GM12875 (cell line): ENCODE measurements at regions not wholly inside any gene's neighbourhood (a gene's known extent, or its start where the extent isn't known, plus 50 kb on each side); places are given as distances from the start of the nearest gene placed in this dataset.
"Not testable (repeated sequence)": the region's sequence is repeated elsewhere in the genome, so short reads cannot be mapped to it uniquely, and the experiment has no call there.

Experiments used
- H3K4me3 ChIP-seq: one replicate; pipeline ENCODE4 v1.5.1; 2011; ENCODE audit warnings: low read depth, low read length, control low read depth
- TF ChIP-seq, protein P1 (sequence below): IDR thresholded peaks from 2 replicates; pipeline ENCODE4 v1.5.1; 2011; ENCODE audit warnings: low read depth, mild to moderate bottlenecking, control low read depth, inconsistent platforms, low read length, moderate library complexity, borderline replicate concordance; ENCODE audit not compliant: insufficient read depth

DNA sequence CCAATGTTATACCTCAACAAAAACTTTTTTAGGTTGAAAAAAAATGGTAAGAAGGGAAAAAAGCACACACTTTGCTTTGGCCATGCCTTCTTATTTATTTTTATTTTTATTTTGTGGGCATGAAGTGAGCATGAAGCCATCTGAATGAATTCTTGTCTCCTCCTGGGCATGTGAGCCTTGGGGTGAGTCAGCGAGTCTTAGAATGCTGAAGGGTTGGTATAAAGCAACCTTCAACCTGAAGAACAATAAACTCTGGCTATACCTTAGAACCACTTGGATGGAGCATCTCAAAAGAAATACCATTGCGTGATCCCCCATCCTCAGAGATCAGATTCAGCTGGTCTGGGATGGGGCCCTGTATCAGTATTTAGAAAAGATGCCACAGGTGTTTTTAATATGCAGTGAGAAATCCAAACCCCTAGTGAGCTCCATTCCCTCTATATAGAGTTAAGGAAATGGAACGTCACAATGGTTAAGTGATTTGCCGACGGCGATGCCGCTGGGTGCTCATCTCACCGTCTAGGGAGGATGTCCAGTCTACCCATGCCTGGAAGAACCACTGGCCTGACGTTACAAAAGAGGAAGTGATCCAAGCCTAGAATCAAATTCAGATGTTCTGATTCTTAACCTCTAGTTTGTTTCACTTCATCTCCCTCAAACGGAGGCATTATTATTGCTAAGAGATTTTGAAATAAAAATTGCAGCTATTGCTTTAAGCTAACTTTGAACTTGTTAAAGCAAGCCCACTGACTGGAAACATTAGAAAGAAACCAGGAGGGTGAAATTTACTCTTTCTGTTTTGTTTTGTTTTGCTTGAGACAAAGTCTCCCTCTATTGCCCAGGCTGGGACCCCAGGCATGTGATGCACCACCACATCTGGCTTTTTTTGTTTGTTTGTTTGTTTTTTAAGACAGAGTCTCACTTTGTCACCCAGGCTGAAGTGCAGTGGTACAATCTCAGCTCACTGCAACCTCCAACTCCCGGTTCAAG is 67.1 kb downstream of the EDN1 start:
- TF ChIP-seq, protein P1, sequence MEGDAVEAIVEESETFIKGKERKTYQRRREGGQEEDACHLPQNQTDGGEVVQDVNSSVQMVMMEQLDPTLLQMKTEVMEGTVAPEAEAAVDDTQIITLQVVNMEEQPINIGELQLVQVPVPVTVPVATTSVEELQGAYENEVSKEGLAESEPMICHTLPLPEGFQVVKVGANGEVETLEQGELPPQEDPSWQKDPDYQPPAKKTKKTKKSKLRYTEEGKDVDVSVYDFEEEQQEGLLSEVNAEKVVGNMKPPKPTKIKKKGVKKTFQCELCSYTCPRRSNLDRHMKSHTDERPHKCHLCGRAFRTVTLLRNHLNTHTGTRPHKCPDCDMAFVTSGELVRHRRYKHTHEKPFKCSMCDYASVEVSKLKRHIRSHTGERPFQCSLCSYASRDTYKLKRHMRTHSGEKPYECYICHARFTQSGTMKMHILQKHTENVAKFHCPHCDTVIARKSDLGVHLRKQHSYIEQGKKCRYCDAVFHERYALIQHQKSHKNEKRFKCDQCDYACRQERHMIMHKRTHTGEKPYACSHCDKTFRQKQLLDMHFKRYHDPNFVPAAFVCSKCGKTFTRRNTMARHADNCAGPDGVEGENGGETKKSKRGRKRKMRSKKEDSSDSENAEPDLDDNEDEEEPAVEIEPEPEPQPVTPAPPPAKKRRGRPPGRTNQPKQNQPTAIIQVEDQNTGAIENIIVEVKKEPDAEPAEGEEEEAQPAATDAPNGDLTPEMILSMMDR: no peak
- no peak overlapping the region for H3K4me3 ChIP-seq

DNA sequence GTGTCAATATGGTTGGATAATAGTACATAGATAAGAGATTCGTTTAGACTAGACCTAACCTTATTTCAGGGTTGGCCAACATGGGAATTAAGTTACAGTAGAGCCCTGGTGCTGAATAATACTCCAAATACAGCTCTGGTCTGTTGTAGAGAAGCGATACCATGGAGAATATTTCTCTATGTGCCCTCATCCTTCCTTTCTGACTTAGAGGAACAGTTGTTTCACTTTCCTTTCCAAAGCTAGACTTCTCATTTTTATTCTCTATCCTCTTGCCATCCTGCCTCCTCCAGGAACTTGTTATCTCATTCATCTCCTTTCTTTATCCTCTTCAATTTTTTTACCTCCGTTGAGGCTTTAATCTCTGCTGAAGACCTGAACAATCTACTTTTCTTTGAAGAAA is 68.9 kb downstream of the EDN1 start:
- TF ChIP-seq, protein P1: no peak
- H3K4me3 ChIP-seq: no peak overlapping the region

DNA sequence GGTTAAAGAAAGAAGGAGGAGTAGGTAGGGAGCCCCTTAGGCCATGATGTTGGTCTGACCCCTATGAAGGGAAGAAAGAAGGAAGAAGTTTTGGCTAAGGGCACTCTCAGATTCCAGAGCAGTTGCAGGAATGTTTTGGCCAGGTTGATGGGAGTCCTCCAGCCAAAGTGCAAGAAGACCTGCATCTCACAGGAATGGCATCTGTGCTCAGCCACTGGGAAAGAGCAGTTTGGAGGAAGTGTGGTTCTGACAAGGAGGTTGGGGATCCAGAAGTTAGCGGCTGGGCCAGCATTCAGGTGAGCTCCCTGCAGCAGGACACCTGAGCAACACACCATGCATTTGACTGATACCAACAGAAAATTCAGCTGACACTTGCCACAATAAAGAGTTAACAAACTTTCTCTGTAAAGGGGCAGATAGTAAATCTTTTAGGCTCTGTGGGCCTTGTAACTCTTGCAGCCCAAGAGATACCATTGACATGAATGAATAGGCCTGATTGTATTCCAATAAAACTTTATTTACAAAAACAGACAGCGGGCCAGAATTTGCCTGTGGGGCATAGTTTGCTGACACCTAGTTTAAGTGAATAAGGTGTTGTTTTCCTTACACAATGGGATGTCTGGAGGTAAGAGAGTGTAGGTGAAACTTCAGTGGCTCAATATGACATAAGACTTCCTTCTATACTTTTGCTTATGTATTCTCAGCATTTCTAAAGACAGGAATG is 71.0 kb downstream of the EDN1 start:
- H3K4me3 ChIP-seq: no peak overlapping the region
- TF ChIP-seq, protein P1: no peak

DNA sequence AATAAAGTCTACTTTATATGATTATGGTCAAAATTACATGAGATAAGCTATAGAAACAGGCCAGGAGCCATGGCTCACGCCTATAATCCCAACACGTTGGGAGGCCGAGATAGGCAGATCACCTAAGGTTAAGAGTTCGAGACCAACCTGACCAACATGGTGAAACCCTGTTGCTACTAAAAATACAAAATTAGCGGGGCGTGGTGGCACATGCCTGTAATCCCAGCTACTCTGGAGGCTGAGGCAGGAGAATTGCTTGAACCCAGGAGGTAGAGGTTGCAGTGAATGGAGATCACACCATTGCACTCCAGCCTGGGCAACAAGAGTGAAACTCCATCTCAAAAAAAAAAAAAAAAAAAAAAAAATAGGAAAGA is 73.1 kb downstream of the EDN1 start:
- not testable (repeated sequence) for H3K4me3 ChIP-seq

DNA sequence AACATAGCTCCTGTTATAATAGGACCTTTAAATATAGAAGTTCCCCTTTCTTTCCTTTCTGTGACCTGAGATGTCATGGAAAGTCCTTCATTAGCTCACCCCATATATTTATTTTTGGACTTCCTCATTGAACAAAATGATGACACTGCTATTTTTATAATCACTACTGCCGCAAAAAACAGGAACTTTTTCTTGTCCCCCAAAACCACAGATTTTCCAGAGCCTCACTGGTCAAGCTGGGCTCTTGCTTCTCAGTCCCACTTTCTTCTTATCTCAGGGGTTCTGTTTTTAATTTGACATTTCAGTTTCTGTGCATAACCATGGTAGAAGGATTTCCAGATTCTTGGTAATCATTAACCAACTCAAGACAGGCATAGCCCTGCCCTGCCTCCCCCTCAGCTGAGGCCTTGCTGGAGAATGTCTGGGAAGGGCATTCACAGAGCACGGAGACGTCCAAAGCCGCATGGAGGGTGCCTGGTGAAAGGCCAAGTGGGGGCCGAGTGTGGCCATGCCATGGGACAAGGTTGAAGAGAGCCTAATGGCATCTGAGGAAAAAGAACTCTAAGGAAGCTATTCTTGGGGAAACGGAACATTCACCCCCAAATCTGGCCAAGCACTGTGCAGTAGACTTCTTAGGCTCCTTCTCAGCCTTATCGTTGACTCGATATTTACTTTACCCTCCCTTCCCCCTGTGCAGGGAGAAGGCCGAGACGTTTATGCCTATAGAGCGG is 73.7 kb downstream of the EDN1 start:
- TF ChIP-seq, protein P1: no peak

DNA sequence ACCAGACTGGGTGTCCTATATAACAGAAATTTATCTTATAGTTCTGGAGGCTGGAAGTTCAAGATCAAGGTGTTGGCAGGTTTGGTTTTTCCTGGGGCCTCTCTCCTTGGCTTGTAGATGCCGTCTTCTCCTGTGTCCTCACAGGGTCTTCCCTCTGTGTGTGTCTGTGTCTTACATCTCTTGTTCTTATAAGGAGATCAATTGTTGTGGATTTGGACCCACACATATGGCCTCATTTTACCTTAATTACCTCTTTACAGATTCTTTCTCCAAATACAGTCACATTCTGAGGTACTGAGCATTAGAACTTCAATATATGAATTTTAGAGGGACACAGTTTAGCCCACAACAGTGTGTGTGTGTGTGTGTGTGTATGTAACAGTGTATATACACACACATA is 74.5 kb downstream of the EDN1 start:
- no peak overlapping the region for H3K4me3 ChIP-seq
- TF ChIP-seq, protein P1: no peak

More for the DNA sequence above, 73.7 kb downstream of the EDN1 start:
- H3K4me3 ChIP-seq: no peak overlapping the region

DNA sequence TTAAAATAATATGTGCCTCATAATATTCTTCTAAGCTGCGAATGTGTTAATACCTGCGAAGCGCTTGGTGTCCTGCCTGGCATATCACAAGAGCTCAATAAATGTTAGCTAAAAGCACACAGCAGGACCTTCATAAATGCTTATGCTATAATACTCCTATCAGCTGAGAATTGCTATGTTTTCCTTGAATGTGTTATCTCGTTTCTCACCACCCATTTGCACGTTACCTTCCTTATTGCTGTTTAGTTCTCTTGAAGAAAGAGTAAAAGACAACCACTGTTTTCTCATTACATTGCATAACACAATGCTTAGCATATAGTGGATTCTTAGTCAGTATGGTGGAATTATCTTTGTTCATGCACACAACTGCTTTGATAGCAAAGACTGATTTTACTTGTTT is 76.6 kb downstream of the EDN1 start:
- TF ChIP-seq, protein P1: no peak
- no peak overlapping the region for H3K4me3 ChIP-seq
